DLD1 (cell line): ENCODE measurements at regions not wholly inside any gene's neighbourhood (a gene's known extent, or its start where the extent isn't known, plus 50 kb on each side); places are given as distances from the start of the nearest gene placed in this dataset.

Experiments used
- in situ Hi-C: cut with HindIII; loops from 2 replicates; pipeline ENCODE4 v1.10.0; 2017; ENCODE audit warnings: low sequenced_read_pairs

- in situ Hi-C loops: no loop called here
These were observed 256.9 kb upstream of the POU2AF2 start for GRCh38 chr11:110988671-110989070.

- in situ Hi-C loops: no loop called here
These were observed 259.5 kb upstream of the POU2AF2 start for GRCh38 chr11:110986016-110986415.

GRCh38 chr11:110985547-110985946 is 260.0 kb upstream of the POU2AF2 start:
- in situ Hi-C loops: no loop called here

- in situ Hi-C loops: no loop called here
These were observed 260.8 kb upstream of the POU2AF2 start for GRCh38 chr11:110984693-110985092.

GRCh38 chr11:110984147-110984546 is 261.4 kb upstream of the POU2AF2 start:
- in situ Hi-C loops: no loop called here

- in situ Hi-C loops: no loop called here
These were observed 263.3 kb upstream of the POU2AF2 start for GRCh38 chr11:110982214-110982613.

- in situ Hi-C loops: no loop called here
These were observed 265.8 kb upstream of the POU2AF2 start for GRCh38 chr11:110979696-110980095.

GRCh38 chr11:110977661-110978060 is 265.4 kb upstream of the ARHGAP20 start:
- in situ Hi-C loops: no loop called here

GRCh38 chr11:110974731-110975130 is 262.5 kb upstream of the ARHGAP20 start:
- in situ Hi-C loops: no loop called here

GRCh38 chr11:110973401-110973980 is 261.3 kb upstream of the ARHGAP20 start:
- in situ Hi-C loops: no loop called here

GRCh38 chr11:110972640-110973039 is 260.4 kb upstream of the ARHGAP20 start:
- in situ Hi-C loops: no loop called here

GRCh38 chr11:110972106-110972505 is 259.9 kb upstream of the ARHGAP20 start:
- in situ Hi-C loops: no loop called here

- in situ Hi-C loops: no loop called here
These were observed 258.9 kb upstream of the ARHGAP20 start for GRCh38 chr11:110971140-110971539.

- in situ Hi-C loops: loop anchor here (10.0 kb wide), 1 partner anchor 444 kb away; no protein-coding TSS in a partner anchor
These were observed 256.3 kb upstream of the ARHGAP20 start for GRCh38 chr11:110968348-110969062.

- in situ Hi-C loops: loop anchor here (10.0 kb wide), 1 partner anchor 441 kb away; no protein-coding TSS in a partner anchor
These were observed 253.9 kb upstream of the ARHGAP20 start for GRCh38 chr11:110966131-110966530.

GRCh38 chr11:110962921-110963320 is 250.7 kb upstream of the ARHGAP20 start:
- in situ Hi-C loops: loop anchor here (10.0 kb wide), 1 partner anchor 438 kb away; no protein-coding TSS in a partner anchor

- in situ Hi-C loops: loop anchor here (10.0 kb wide), 1 partner anchor 435 kb away; no protein-coding TSS in a partner anchor
These were observed 247.9 kb upstream of the ARHGAP20 start for GRCh38 chr11:110960167-110960566.

GRCh38 chr11:110958216-110958615 is 246.0 kb upstream of the ARHGAP20 start:
- in situ Hi-C loops: no loop called here

- in situ Hi-C loops: no loop called here
These were observed 243.5 kb upstream of the ARHGAP20 start for GRCh38 chr11:110955776-110956175.

- in situ Hi-C loops: no loop called here
These were observed 239.8 kb upstream of the ARHGAP20 start for GRCh38 chr11:110951950-110952503.

- in situ Hi-C loops: no loop called here
These were observed 239.1 kb upstream of the ARHGAP20 start for GRCh38 chr11:110951037-110951949.
